Esophagus muscularis mucosa (tissue), 4 donors: ENCODE measurements at regions not wholly inside any gene's neighbourhood (a gene's known extent, or its start where the extent isn't known, plus 50 kb on each side); places are given as distances from the start of the nearest gene placed in this dataset.

Source experiments
- CTCF ChIP-seq, 3 experiments: fragments of 200-600 bp in 2 of 3; fragments of 450-650 bp in 1 of 3; sonication (generic) in 2 of 3; IDR thresholded peaks; one replicate each; pipeline ENCODE4 v1.5.1; 2017 to 2019; ENCODE audit warnings: antibody characterized with exemption in 3 of 3, mild to moderate bottlenecking in 2 of 3, moderate library complexity in 1 of 3
- EP300 ChIP-seq: sonication (generic); formaldehyde crosslinking; IDR thresholded peaks from one replicate; pipeline ENCODE4 v1.6.1; 2017; ENCODE audit warnings: antibody characterized with exemption
- POLR2A ChIP-seq: fragments of 450-650 bp; IDR thresholded peaks from one replicate; pipeline ENCODE4 v1.6.1; 2017; ENCODE audit warnings: antibody characterized with exemption, moderate library complexity, mild to moderate bottlenecking, low read depth
- POLR2AphosphoS5 ChIP-seq, 2 donors: sonication (generic); formaldehyde crosslinking; IDR thresholded peaks; one replicate each; pipeline ENCODE4 v1.6.1; 2017; ENCODE audit warnings: antibody characterized with exemption in 2 of 2

GRCh38 chr10:62959553-62959952, 143.4 kb upstream of the EGR2 start:
- no peak for TF ChIP-seq CTCF (IDR thresholded peaks at IDR 0.05)
- no peak for TF ChIP-seq POLR2A
- no peak for TF ChIP-seq POLR2AphosphoS5 (IDR thresholded peaks at IDR 0.05)
- TF ChIP-seq EP300: no peak
